Rectal smooth muscle tissue (tissue), 1 donor: ENCODE measurements at regions not wholly inside any gene's neighbourhood (a gene's known extent, or its start where the extent isn't known, plus 50 kb on each side); places are given as distances from the start of the nearest gene placed in this dataset.
"Not testable (repeated sequence)": the region's sequence is repeated elsewhere in the genome, so short reads cannot be mapped to it uniquely, and the experiment has no call there.

Experiments used
- H3K27ac ChIP-seq: one replicate; pipeline ENCODE4 v1.7.0; 2013; ENCODE audit warnings: low read depth, low read length, inconsistent platforms
- H3K27me3 ChIP-seq: one replicate; pipeline ENCODE4 v1.7.0; 2013; ENCODE audit warnings: low read length; ENCODE audit not compliant: control insufficient read depth, insufficient read depth
- H3K36me3 ChIP-seq: one replicate; pipeline ENCODE4 v1.7.0; 2013; ENCODE audit warnings: low read length; ENCODE audit not compliant: control insufficient read depth, insufficient read depth
- H3K4me1 ChIP-seq: one replicate; pipeline ENCODE4 v1.7.0; 2013; ENCODE audit warnings: low read length; ENCODE audit not compliant: control insufficient read depth, insufficient read depth
- H3K4me3 ChIP-seq: one replicate; pipeline ENCODE4 v1.7.0; 2013; ENCODE audit warnings: low read length
- H3K9ac ChIP-seq: one replicate; pipeline ENCODE4 v1.7.0; 2013; ENCODE audit warnings: low read length

DNA sequence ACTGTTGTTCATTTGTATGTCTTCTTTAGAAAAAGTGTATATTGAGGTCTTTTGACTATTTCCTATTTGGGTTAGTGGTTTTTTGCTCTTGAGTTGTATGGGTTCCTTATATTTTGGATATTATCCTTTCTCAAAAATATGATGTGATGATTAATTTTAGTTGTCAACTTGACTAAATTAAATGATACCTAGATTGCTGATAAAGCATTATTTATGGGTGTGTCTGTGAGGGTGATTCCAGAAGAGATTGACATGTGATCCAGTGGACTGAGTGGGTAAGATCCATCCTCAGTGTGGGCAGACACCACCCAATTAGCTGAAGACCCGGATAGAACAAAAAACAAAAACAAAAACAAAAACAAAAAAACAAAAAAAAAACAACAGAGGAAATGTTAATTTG lies 115.1 kb upstream of the KIF2A start:
- no peak overlapping the region for H3K4me3 ChIP-seq
- no peak overlapping the region for H3K27ac ChIP-seq
- no peaks in the 10 kb centered on the region for H3K36me3 ChIP-seq
- H3K9ac ChIP-seq = no peak overlapping the region
- no peaks in the 10 kb centered on the region for H3K27me3 ChIP-seq
- H3K4me1 ChIP-seq = no peaks in the 10 kb centered on the region

DNA sequence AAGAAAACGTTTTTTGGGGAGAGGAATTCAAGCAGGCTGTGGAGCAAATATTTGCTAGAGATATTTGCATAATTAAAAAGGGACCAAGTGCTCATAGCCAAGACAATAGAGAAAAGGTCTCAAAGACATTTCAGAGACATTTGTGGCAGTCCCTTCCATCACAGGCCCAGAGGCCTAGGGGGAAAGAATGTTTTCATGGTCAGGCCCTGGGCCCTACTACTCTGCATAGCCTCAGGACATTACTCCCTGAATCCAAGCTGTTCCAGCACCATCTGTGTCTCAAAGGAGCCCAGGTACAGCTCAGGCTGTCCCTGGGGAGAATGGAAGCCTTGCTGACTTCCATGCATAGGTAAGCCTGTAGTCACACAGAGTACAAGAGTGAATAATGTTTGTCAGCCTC lies 113.0 kb upstream of the KIF2A start:
- no peak overlapping the region for H3K27ac ChIP-seq
- H3K27me3 ChIP-seq = no peaks in the 10 kb centered on the region
- H3K9ac ChIP-seq = no peak overlapping the region
- H3K36me3 ChIP-seq = no peaks in the 10 kb centered on the region
- H3K4me3 ChIP-seq = no peak overlapping the region
- H3K4me1 ChIP-seq = no peaks in the 10 kb centered on the region

DNA sequence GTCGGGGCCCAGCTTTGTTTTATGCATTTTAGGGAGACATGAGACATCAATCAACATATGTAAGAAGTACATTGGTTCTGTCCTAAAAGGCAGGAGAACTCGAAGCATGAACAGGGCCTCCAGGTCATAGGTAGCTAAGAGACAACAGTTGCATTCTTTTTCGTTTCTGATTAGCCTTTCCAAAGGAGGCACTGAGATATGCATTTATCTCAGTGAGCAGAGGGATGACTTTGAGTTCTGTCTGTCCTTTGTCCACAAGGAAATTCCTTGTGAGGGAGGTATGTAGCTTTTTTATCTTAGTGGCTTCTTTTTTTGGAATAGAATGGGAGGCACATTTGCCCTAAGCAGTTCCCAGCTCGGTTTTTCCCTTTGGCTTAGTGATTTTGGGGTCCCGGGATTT lies 109.5 kb upstream of the KIF2A start:
- H3K27ac ChIP-seq, H3K36me3 ChIP-seq, H3K9ac ChIP-seq, H3K4me3 ChIP-seq, H3K27me3 ChIP-seq, H3K4me1 ChIP-seq: not testable (repeated sequence)

DNA sequence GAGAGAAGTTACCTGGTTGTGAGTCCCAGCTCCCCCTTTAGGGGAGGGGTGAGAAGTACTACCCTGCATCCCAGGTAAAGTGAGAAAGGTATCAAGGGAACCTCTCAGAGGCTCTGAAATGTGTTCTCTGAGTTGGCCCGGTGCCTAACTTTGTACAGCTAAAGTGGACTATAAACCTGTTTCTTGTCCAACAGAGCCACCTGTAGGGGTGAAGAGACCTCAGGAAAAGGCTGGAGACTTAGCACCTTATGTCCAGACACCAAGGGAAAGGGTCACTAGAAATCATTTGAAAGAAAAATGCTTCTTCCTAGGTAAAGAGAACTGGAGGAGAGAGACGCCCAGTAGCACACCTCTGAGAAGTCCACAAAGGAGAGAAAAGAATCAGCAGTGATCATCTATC lies 108.3 kb upstream of the KIF2A start:
- Histone ChIP-seq H3K4me3 (no peak overlapping the region), H3K4me1 (no peaks in the 10 kb centered on the region), H3K27me3 (no peaks in the 10 kb centered on the region), H3K9ac (no peak overlapping the region), H3K27ac (no peak overlapping the region), H3K36me3 (no peaks in the 10 kb centered on the region)

DNA sequence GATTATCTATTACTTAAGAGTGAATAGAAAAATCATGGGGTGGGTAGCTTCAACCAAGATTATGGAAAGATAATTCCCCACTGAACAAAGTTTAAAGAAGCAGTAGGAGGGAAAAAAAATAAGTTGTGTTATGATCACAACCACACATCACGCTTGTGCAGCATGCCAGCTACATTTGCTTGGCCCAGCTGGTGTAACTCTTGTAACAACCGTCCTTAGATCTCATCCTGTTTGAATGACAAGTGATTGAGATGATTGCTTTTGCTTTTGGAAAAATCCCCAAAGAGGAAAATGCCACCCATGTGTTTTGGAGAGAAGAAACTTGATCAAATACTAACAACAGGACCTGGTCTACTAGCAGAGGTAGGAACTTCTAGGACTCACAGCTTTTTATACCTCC lies 107.6 kb upstream of the KIF2A start:
- H3K27ac ChIP-seq = no peak overlapping the region
- H3K36me3 ChIP-seq = no peaks in the 10 kb centered on the region
- H3K4me1 ChIP-seq = no peaks in the 10 kb centered on the region
- H3K27me3 ChIP-seq = no peaks in the 10 kb centered on the region
- H3K9ac ChIP-seq = no peak overlapping the region
- no peak overlapping the region for H3K4me3 ChIP-seq

DNA sequence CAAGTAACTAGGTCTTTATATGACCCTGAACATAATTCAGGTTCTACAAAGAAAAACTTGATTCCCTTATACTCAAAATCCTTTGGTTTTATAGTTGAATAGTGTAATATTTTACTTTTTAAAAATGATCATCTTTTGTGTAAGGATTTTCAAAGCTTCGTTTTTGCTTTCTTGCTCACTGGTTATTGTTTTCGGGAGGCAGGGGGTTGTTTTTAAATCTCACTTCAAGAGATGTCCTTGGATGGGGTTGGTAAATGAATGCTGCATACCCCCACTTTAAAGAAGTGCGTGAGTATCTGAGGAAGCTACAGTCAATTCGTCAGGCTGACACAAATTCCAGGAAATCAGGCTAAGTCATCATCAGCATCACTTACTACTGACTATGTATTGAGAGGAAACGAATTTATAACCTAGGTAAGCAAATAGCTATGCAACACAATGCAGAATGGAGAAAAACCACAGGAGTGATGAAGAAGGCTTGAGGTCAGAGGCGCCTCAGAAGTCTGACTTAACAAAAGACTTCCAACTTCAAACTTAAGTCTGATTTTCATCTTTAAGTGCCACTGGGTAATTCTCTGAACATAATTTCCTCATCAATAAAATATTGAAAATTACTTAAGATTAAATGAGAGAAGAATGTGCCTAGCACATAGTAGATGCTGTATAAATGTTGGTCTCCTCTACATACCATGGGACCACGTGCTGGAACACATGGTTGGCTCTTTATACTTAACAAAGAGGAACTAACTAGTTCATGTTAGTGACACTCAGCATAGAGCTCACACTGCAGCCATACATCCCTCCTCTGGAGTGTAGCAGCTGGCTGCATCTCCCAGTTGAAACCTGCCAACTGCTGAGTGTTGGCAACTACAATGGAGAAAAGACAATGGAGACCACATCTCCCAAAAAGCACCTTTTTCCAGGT lies 106.0 kb upstream of the KIF2A start:
- no peaks in the 10 kb centered on the region for H3K4me1 ChIP-seq
- no peak overlapping the region for H3K27ac ChIP-seq
- H3K27me3 ChIP-seq = no peaks in the 10 kb centered on the region
- H3K36me3 ChIP-seq = no peaks in the 10 kb centered on the region
- no peak overlapping the region for H3K9ac ChIP-seq
- no peak overlapping the region for H3K4me3 ChIP-seq

DNA sequence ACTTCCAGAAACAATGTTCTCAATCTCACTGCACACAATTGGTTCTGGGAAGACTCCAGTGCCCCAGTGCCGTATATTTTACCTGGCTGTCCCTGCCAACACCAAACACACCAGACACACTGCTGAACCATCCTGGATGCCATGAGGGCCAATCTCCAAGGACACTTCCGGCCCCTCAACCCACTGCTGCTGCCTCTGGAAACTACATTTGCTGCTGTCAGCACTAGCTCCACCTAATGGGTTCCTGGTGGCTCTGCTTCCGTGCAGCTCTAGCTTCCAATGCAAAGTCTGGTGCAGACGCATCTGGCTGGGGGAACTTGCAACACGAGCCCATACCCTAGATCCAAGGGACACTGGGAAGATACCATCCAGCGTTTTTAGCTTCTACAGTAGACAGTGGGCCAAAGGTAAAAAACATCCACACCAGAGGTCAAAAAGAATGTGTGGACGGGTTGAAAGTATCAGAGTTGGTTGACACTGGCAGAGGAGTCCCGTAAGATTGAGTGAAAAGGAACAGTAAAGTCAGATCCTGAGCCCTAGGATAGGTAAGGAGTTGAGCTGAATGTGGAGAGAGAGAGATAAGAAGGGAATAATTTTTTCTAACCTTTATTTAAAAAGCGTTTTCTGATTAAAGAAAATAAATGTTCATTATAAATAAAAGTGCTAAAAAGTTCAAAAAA lies 99.7 kb upstream of the KIF2A start:
- H3K27me3 ChIP-seq = no peaks in the 10 kb centered on the region
- H3K9ac ChIP-seq = no peak overlapping the region
- H3K4me1 ChIP-seq = no peaks in the 10 kb centered on the region
- H3K27ac ChIP-seq = no peak overlapping the region
- no peaks in the 10 kb centered on the region for H3K36me3 ChIP-seq
- H3K4me3 ChIP-seq = no peak overlapping the region

DNA sequence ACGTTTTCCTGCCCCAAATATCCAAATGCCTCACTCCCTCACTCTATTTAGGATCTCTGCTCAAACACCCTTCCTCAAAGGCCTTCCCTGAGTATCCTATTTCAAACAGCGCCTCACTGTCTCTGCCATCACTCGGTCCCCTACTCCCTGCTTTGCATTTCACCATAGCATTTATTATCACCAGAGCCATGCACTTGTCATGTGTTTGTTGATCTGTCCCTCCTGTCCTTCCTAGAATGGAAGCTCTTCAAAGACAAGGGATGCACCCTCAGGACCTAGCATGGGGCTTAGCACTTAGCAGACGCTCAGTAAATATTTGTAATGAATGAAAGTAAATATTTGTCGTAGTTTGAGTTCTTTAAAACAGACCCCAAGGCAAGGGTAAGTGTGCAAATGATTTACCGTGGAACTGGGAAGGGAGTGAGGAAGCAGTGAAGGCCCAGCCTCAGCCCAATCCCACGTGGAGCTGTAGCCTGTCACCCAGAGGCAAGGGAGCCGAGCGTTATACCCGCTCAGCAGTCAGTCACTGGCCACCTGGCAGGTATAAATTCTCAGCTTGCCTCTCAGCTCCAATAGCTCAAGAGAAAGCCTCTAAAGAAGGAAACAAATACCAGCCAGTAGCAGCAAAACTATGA lies 97.7 kb upstream of the KIF2A start:
- Histone ChIP-seq H3K4me3 (no peak overlapping the region), H3K4me1 (no peaks in the 10 kb centered on the region), H3K9ac (no peak overlapping the region), H3K36me3 (no peaks in the 10 kb centered on the region), H3K27me3 (no peaks in the 10 kb centered on the region), H3K27ac (no peak overlapping the region)

DNA sequence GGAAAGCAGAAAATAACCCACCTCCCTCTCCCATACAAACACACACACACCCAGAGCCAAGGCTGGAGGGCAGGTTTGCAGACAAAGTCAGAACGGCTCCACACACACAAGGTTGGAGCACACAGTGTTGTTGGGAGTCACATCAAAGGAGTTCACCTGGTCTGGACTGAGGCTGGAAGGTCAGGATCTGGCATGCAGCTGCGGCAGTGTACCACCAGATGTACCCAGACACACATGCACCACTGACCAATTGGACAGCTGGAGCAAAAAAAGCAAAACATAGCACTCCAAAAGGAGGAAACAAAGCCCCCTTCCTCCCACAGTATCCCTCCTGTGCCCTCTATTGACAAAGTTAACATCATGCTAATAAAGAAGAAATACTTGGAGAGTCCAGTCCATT lies 94.6 kb upstream of the KIF2A start:
- Histone ChIP-seq H3K27ac (no peak overlapping the region), H3K4me1 (no peaks in the 10 kb centered on the region), H3K9ac (no peak overlapping the region), H3K4me3 (no peak overlapping the region), H3K36me3 (no peaks in the 10 kb centered on the region), H3K27me3 (no peaks in the 10 kb centered on the region)

DNA sequence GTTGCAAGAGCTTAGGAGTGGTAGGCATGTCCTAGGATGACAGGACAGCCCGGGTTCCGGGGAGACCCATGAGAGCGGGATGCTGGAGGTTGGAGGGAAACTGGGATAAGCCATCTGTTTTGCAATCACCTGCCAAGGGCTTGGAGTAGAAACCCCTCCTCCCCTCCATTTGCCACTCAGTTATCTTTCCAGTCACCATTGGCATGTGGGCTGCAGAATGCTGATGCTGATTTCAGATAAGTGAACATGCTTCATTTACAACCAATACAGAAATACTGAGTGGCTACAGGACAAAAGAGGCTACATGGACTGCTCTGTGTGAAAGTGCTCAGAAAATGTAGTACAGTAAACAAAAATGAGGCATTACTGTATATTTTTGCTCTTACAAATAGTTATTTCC lies 93.4 kb upstream of the KIF2A start:
- Histone ChIP-seq H3K36me3 (no peaks in the 10 kb centered on the region), H3K27ac (no peak overlapping the region), H3K4me1 (no peaks in the 10 kb centered on the region), H3K9ac (no peak overlapping the region), H3K27me3 (no peaks in the 10 kb centered on the region), H3K4me3 (no peak overlapping the region)

DNA sequence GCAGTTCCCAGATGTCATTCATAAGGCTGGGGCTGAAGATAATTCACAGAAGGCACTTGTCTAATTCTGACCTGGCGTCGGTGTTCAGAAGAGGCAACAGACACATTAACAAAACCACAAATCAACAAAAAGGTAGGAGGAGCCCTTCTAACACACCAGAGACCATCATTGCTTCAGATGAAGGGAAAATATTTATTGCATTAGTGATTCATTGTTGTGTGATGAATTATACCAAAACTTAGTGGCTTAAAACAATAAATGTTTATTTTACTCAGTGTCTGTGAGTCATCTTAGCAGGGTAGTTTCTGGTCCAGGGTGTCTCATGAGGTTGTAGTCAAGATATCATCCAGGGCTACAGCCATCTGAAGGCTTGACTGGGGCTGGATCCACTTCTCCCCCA lies 91.3 kb upstream of the KIF2A start:
- Histone ChIP-seq H3K4me3 (no peak overlapping the region), H3K36me3 (no peaks in the 10 kb centered on the region), H3K9ac (no peak overlapping the region), H3K27me3 (no peaks in the 10 kb centered on the region), H3K27ac (no peak overlapping the region), H3K4me1 (no peaks in the 10 kb centered on the region)

DNA sequence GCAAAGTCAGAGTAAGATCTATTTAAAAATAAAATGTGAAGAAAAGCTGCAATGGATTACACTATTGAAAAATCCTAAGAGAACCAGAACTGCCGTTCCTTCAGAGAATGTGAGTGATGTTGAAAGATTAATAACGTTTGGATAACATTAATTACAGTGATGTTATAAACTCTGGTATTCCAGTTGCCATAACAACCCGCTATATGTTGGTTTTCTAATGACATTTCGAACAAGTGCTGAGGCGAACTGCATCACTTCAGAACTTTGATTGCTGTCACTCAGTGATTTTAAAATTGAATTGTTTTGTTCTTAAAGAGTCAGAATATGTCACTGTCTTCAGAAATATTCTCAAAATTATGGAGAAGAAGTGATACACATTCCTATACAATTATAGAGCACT lies 89.4 kb upstream of the KIF2A start:
- not testable (repeated sequence) for H3K9ac ChIP-seq, H3K4me3 ChIP-seq, H3K27ac ChIP-seq, H3K36me3 ChIP-seq, H3K4me1 ChIP-seq, H3K27me3 ChIP-seq
